Gastroesophageal sphincter (tissue), 4 donors: ENCODE measurements at regions not wholly inside any gene's neighbourhood (a gene's known extent, or its start where the extent isn't known, plus 50 kb on each side); places are given as distances from the start of the nearest gene placed in this dataset.
"Not testable (repeated sequence)": the region's sequence is repeated elsewhere in the genome, so short reads cannot be mapped to it uniquely, and the experiment has no call there.

Experiments
- ATAC-seq: fragments of 150-250 bp; one replicate; pipeline ENCODE4 v1.9.1; 2016; ENCODE audit warnings: mild to moderate bottlenecking, moderate library complexity
- H3K27ac ChIP-seq, 4 donors: fragments of 200-600 bp; sonication (generic) in 3 of 4; 1 replicate in 3 of 4; 2 replicates in 1 of 4; pipeline ENCODE4 v1.5.1; 2016 to 2019
- H3K27me3 ChIP-seq: fragments of 200-600 bp; sonication (generic); one replicate; pipeline ENCODE4 v1.5.1; 2019
- H3K36me3 ChIP-seq, 2 donors: fragments of 200-600 bp; sonication (generic); one replicate each; pipeline ENCODE4 v1.5.1; 2019; ENCODE audit warnings: control low read depth in 1 of 2
- H3K4me1 ChIP-seq, 3 donors: fragments of 200-600 bp; sonication (generic); 1 replicate in 2 of 3; 2 replicates in 1 of 3; pipeline ENCODE4 v1.5.1; 2016 to 2019; ENCODE audit warnings: control low read depth in 2 of 3
- H3K4me3 ChIP-seq, 2 donors: fragments of 200-600 bp; sonication (generic); one replicate each; pipeline ENCODE4 v1.5.1; 2019; ENCODE audit warnings: mild to moderate bottlenecking in 1 of 2, moderate library complexity in 1 of 2
- H3K9me3 ChIP-seq, 3 donors: fragments of 200-600 bp; sonication (generic); one replicate each; pipeline ENCODE4 v1.5.1; 2017 to 2019; ENCODE audit warnings: control low read depth in 2 of 3
- CTCF ChIP-seq, 4 experiments: fragments of 200-600 bp in 2 of 4; fragments of 450-650 bp in 2 of 4; sonication (generic) in 1 of 4; IDR thresholded peaks; one replicate each; pipeline ENCODE4 v1.5.1; 2017 to 2019; ENCODE audit warnings: antibody characterized with exemption in 4 of 4, mild to moderate bottlenecking in 2 of 4, moderate library complexity in 2 of 4
- EP300 ChIP-seq: sonication (generic); formaldehyde crosslinking; IDR thresholded peaks from one replicate; pipeline ENCODE4 v1.6.1; 2017; ENCODE audit warnings: antibody characterized with exemption, mild to moderate bottlenecking
- POLR2A ChIP-seq, 2 donors: fragments of 450-650 bp; IDR thresholded peaks; one replicate each; pipeline ENCODE4 v1.6.1; 2017; ENCODE audit warnings: antibody characterized with exemption in 2 of 2, mild to moderate bottlenecking in 2 of 2, moderate library complexity in 1 of 2
- POLR2AphosphoS5 ChIP-seq: sonication (generic); formaldehyde crosslinking; IDR thresholded peaks from one replicate; pipeline ENCODE4 v1.6.1; 2017; ENCODE audit warnings: antibody characterized with exemption
- WGBS, 2 donors: methylation state at CpG; one replicate each; pipeline ENCODE4 v1.1.5; 2018; ENCODE audit warnings: low coverage in 1 of 2; 5-methylcytosine and 5-hydroxymethylcytosine counted together

- WGBS, 2 donors = 0% methylated on average over 2 of the region's 2 CpGs; no CpG with 5 or more reads in 1 of the 2 donors
- no peaks in the 10 kb centered on the region for H3K4me1 ChIP-seq
- TF ChIP-seq EP300 = no peak
- TF ChIP-seq CTCF (IDR thresholded peaks at IDR 0.05) = no peak
- no peak for TF ChIP-seq POLR2A (IDR thresholded peaks at IDR 0.05)
- no peak for TF ChIP-seq POLR2AphosphoS5
- no peak overlapping the region for H3K27ac ChIP-seq
- no peak overlapping the region for H3K4me3 ChIP-seq
- no peak for ATAC-seq
- no peaks in the 10 kb centered on the region for H3K27me3 ChIP-seq
- no peaks in the 10 kb centered on the region for H3K9me3 ChIP-seq
- H3K36me3 ChIP-seq = no peaks in the 10 kb centered on the region
Observed at GRCh38 chr16:60945225-60945624, 1091.0 kb downstream of the CDH8 start.

- WGBS, 2 donors = no CpG with 5 or more reads among the region's 10 CpGs
Observed at GRCh38 chr16:60936189-60936588, 1100.0 kb downstream of the CDH8 start.

GRCh38 chr16:60932600-60932999, 1103.6 kb downstream of the CDH8 start:
- Histone ChIP-seq H3K27ac (no peak overlapping the region), H3K27me3 (no peaks in the 10 kb centered on the region), H3K9me3 (no peaks in the 10 kb centered on the region), H3K4me1 (no peaks in the 10 kb centered on the region), H3K36me3 (no peaks in the 10 kb centered on the region), H3K4me3 (no peak overlapping the region)
- TF ChIP-seq EP300 (no peak), POLR2A (IDR thresholded peaks at IDR 0.05) (no peak), POLR2AphosphoS5 (no peak), CTCF (IDR thresholded peaks at IDR 0.05) (no peak)
- WGBS, 2 donors = 77 to 85% methylated on average over 3 of the region's 3 CpGs
- ATAC-seq = no peak

More at GRCh38 chr16:60936189-60936588, 1100.0 kb downstream of the CDH8 start:
- not testable (repeated sequence) for H3K36me3 ChIP-seq, ATAC-seq, H3K27ac ChIP-seq, H3K27me3 ChIP-seq, H3K4me3 ChIP-seq, H3K4me1 ChIP-seq, H3K9me3 ChIP-seq

GRCh38 chr16:60930291-60930690, 1105.9 kb downstream of the CDH8 start:
- 71 to 75% methylated on average over 5 of the region's 5 CpGs for WGBS, 2 donors
- no peaks in the 10 kb centered on the region for H3K9me3 ChIP-seq
- no peak overlapping the region for H3K4me3 ChIP-seq
- no peaks in the 10 kb centered on the region for H3K36me3 ChIP-seq
- no peak overlapping the region for H3K27ac ChIP-seq
- no peak for TF ChIP-seq EP300
- no peak for TF ChIP-seq POLR2A (IDR thresholded peaks at IDR 0.05)
- H3K4me1 ChIP-seq = no peaks in the 10 kb centered on the region
- H3K27me3 ChIP-seq = no peaks in the 10 kb centered on the region
- no peak for ATAC-seq

GRCh38 chr16:60922920-60923319, 1113.3 kb downstream of the CDH8 start:
- Histone ChIP-seq H3K27ac (no peak overlapping the region), H3K4me1 (no peaks in the 10 kb centered on the region), H3K27me3 (no peaks in the 10 kb centered on the region), H3K9me3 (no peaks in the 10 kb centered on the region), H3K36me3 (no peaks in the 10 kb centered on the region), H3K4me3 (no peak overlapping the region)
- no peak for ATAC-seq
- 83 to 100% methylated on average over 1 to 2 of the region's 2 CpGs for WGBS, 2 donors
- TF ChIP-seq EP300 (no peak), POLR2A (IDR thresholded peaks at IDR 0.05) (no peak), POLR2AphosphoS5 (no peak)

GRCh38 chr16:60914334-60914733, 1121.9 kb downstream of the CDH8 start:
- ATAC-seq = no peak
- WGBS, 2 donors = 61 to 75% methylated on average over 3 of the region's 3 CpGs
- Histone ChIP-seq H3K27me3 (no peaks in the 10 kb centered on the region), H3K4me3 (no peak overlapping the region), H3K27ac (no peak overlapping the region), H3K9me3 (no peaks in the 10 kb centered on the region), H3K36me3 (no peaks in the 10 kb centered on the region), H3K4me1 (no peaks in the 10 kb centered on the region)
- TF ChIP-seq EP300 (no peak), POLR2AphosphoS5 (no peak), CTCF (IDR thresholded peaks at IDR 0.05) (no peak), POLR2A (IDR thresholded peaks at IDR 0.05) (no peak)

- no peaks in the 10 kb centered on the region for H3K36me3 ChIP-seq
- 95 to 100% methylated on average over 4 of the region's 4 CpGs for WGBS, 2 donors
- H3K27me3 ChIP-seq = no peaks in the 10 kb centered on the region
- H3K4me3 ChIP-seq = no peak overlapping the region
- no peak overlapping the region for H3K27ac ChIP-seq
- no peak for ATAC-seq
- H3K9me3 ChIP-seq = no peaks in the 10 kb centered on the region
- no peaks in the 10 kb centered on the region for H3K4me1 ChIP-seq
- TF ChIP-seq POLR2AphosphoS5 (no peak), EP300 (no peak)
Observed at GRCh38 chr16:60907645-60908044, 1128.6 kb downstream of the CDH8 start.
